HG02840 (cell line): ENCODE measurements at regions not wholly inside any gene's neighbourhood (a gene's known extent, or its start where the extent isn't known, plus 50 kb on each side); places are given as distances from the start of the nearest gene placed in this dataset.

Experiments
- ATAC-seq: cut with Tn5 transposase; IDR thresholded peaks from one replicate; pipeline ENCODE4 v1.9.1; 2021; ENCODE audit warnings: mild to moderate bottlenecking, moderate library complexity, moderate number of reproducible peaks; ENCODE audit not compliant: unreplicated experiment, low FRiP score

DNA sequence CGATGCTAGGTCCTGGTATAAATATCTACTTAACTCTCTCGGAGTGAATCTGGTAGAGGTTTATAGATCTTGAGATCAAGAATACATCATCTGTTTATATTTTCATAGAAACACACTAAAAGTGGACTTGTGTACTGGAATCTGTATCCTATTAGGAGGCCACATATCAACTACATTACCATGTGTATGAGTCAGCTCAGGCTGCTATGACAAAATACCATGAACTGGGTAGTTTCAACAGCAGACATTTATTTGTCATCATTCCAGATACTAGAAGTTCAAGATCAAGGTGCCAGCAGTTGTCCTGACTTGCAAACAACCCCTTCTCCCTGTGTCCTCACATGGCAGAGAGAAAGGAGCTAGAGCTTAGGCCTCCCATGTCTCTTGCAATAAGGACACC lies 113.9 kb upstream of the PFKP start:
- ATAC-seq, result no peak

DNA sequence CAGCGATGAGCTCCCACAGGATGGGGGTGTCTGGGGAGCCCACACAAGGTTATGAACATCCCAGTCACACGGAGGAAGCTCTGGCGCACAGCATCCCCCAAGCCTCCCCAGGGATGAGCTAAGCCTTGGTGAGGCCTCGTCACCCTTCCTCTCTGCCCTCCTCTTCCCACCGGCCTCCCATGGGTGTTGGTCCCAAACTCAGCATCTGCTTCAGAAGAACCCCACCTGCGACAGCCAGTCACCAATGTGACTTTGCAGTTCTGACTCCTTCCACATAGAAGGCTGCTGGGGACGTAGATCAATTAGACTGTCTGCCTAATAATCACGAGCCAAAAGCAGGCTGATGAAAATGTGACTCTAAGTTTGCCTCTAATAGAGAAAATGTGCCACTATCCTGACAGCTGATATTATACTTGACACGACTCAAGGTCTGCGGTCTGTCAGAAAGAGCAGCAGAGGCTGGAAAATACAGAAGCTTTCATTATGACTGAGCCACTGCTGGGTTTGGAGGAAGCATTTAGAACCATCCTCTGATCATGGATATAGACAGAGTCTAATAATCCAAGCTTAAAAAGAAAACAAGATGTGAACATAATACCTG lies 116.0 kb upstream of the PFKP start:
- no peak for ATAC-seq

DNA sequence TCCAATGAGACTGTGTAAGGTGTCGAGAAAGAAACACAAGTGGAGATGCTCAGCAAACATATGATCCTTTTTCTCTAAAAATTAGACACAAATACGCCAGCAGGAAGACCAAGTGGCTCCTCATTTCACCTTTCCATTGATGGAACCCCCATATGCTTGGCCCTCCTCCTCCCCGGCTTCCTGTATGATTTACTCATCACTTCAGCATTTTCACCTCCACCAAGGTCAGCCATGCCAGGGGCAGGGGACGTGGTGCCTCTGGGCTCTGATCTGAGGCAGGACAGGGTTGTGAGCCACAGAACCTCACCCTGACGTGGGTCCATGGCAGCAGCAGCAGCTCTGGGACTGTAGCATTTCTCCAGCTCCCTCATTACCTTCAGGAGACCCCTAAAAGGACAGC lies 116.8 kb upstream of the PFKP start:
- no peak for ATAC-seq

DNA sequence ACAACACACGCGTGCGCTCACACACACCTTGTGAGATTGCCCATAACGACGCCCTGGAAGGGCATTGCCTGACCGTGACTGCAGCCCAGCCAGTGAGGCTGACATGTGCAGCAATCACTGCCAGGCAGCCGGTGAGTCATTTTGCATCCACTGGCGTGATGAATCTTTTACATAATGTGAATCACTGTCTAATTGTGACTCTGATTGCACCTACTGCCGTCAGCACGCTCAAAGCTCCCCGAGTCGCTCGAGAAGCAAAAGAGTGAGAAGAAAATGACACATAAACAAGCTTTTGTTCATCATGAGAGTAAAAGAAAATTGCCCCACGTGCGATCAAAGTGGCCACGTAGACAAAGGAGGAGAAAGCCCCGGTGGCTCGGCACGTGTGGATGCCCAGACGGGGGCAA lies 117.4 kb upstream of the PFKP start:
- ATAC-seq, result no peak

- no peak for ATAC-seq
Measured at GRCh38 chr10:2949221-2949947, 118.0 kb upstream of the PFKP start.

DNA sequence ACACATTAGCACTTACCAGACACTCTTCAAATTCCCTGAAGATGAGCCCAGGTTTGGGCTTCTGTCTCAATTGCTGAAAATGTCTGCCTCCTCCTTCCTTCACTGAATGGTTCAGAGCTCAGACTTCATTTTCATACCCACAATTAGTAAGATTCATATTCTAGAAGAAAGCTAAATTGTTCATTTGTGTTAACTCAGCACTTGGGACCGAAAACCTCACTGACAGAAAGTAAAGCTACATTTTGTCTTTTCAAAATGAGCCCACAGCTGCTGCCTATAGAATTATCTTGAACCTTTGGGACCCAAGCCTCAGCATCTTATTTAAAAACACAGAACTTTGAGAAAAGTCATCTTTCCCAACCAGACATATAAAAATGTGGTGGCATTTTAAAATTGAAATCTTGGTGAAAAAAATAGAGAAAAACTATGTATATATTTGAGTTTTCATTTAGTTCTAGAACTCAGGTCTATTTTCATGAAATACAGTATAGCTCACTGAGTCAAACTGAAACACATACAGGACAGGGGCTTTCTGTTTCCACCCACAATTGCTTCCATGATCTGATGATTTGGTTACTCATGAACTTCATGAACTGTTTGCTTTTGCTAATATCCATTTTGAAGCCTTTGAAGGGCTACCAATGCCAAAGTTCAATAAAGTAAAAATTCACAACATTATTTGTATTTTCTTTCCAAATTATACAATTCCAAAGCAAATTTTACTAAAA lies 119.1 kb upstream of the PFKP start:
- peak; percentile 79 for ATAC-seq

- no peak for ATAC-seq
Measured at GRCh38 chr10:2944788-2945187, 122.6 kb upstream of the PFKP start.

GRCh38 chr10:2943932-2944614 lies 123.3 kb upstream of the PFKP start:
- ATAC-seq, result no peak

- no peak for ATAC-seq
Measured at GRCh38 chr10:2942938-2943337, 124.4 kb upstream of the PFKP start.

- no peak for ATAC-seq
Measured at GRCh38 chr10:2938869-2939268, 128.5 kb upstream of the PFKP start.

DNA sequence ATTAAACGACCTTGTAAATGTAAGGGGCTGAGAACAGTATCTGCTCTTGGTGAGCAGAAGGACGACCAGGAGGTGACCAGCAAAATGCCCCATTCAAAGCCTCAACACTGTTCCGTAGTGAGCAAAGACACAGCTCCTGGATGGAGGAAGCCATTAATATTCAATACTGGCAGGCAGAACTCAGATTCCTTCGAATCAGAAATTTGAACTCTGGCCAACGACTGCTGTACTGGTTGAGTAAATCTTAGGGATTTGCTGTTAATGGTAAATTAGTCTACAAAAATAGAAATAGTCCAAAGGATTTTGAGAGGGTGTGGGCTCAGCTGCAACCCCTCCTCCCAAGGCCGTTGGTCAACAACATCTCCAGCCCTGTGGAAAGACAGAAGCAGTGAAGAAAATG lies 130.5 kb upstream of the PFKP start:
- ATAC-seq, result no peak

GRCh38 chr10:2935647-2936386 lies 131.5 kb upstream of the PFKP start:
- ATAC-seq, result no peak

- ATAC-seq, result no peak
Measured at GRCh38 chr10:2933924-2934323, 133.4 kb upstream of the PFKP start.

GRCh38 chr10:2933519-2933918 lies 133.8 kb upstream of the PFKP start:
- ATAC-seq, result no peak

GRCh38 chr10:2933071-2933470 lies 134.3 kb upstream of the PFKP start:
- ATAC-seq, result no peak

DNA sequence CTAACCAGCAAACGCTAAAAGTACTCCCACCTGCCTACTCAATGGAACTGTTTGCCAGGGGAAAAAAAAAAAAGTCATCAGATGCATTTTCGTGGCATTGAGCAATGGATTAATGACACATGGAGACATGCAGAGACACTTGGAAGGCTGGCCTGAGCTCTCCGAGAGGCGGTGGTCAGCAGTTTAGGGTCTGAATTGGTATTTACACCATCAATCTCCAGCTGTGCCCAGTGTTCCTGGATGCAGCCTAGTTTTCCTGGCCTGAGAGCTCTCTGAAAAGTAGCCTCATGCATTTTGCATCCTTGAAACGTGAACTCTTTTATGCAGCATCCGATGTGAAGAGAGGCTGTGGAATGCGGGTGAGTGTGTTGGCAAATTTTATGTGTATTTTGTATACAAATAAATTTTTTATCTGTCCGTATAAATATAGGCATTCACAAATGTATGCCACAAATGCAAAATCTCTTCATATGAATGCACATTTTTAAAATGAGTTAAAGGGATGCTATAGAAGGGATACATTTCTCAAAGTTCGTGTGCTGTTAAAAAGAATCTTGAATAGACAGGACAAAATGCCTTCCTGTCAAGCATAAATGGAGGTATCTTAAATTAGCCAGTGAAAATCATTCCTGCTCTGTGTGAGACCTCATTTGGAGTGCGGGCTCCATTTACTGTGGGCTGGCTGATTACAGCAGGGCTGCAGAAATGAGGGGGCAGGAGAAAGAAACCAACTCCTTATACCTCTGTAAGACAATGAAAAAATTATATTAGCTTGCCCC lies 137.7 kb upstream of the PFKP start:
- ATAC-seq, result no peak

- ATAC-seq, result peak; percentile 87
Measured at GRCh38 chr10:2927958-2928840, 139.1 kb upstream of the PFKP start.

GRCh38 chr10:2926918-2927660 lies 140.3 kb upstream of the PFKP start:
- no peak for ATAC-seq
